Tibial nerve (tissue), 4 donors: ENCODE measurements at regions not wholly inside any gene's neighbourhood (a gene's known extent, or its start where the extent isn't known, plus 50 kb on each side); places are given as distances from the start of the nearest gene placed in this dataset.

ENCODE experiments used
- DNase-seq, 2 donors: peaks; one replicate each; pipeline ENCODE4 v3.0.0-alpha.2; 2019; ENCODE audit warnings: low spot score in 2 of 2
- H3K27ac ChIP-seq, 4 donors: fragments of 200-600 bp; sonication (generic) in 3 of 4; one replicate each; pipeline ENCODE4 v1.5.1; 2017 to 2019; ENCODE audit warnings: mild to moderate bottlenecking in 1 of 4
- H3K27me3 ChIP-seq, 2 donors: fragments of 200-600 bp; sonication (generic) in 1 of 2; one replicate each; pipeline versions ENCODE4 v1.5.1 to v1.6.0; 2017 to 2019
- H3K36me3 ChIP-seq, 3 donors: fragments of 200-600 bp; sonication (generic); one replicate each; pipeline ENCODE4 v1.5.1; 2018 to 2019
- H3K4me1 ChIP-seq, 4 donors: fragments of 200-600 bp; sonication (generic) in 3 of 4; one replicate each; pipeline ENCODE4 v1.5.1; 2017 to 2019
- H3K4me3 ChIP-seq, 4 donors: fragments of 200-600 bp; sonication (generic) in 3 of 4; one replicate each; pipeline ENCODE4 v1.5.1; 2017 to 2019; ENCODE audit warnings: mild to moderate bottlenecking in 1 of 4, moderate library complexity in 1 of 4
- H3K9me3 ChIP-seq, 4 donors: fragments of 200-600 bp; sonication (generic) in 3 of 4; one replicate each; pipeline ENCODE4 v1.5.1; 2017 to 2019
- CTCF ChIP-seq, 5 experiments: fragments of 200-600 bp in 3 of 5; fragments of 450-650 bp in 2 of 5; sonication (generic) in 3 of 5; IDR thresholded peaks; one replicate each; pipeline ENCODE4 v1.5.1; 2016 to 2019; ENCODE audit warnings: antibody characterized with exemption in 5 of 5, mild to moderate bottlenecking in 3 of 5, moderate library complexity in 2 of 5
- EP300 ChIP-seq, 2 donors: sonication (generic); formaldehyde crosslinking; IDR thresholded peaks; one replicate each; pipeline ENCODE4 v1.6.1; 2017; ENCODE audit warnings: antibody characterized with exemption in 2 of 2, mild to moderate bottlenecking in 1 of 2
- POLR2A ChIP-seq, 2 donors: fragments of 450-650 bp; IDR thresholded peaks; one replicate each; pipeline ENCODE4 v1.6.1; 2017; ENCODE audit warnings: antibody characterized with exemption in 2 of 2, mild to moderate bottlenecking in 2 of 2, moderate library complexity in 2 of 2
- WGBS, 2 donors: methylation state at CpG; one replicate each; pipeline ENCODE4 v1.1.5; 2018; 5-methylcytosine and 5-hydroxymethylcytosine counted together

- TF ChIP-seq POLR2A (IDR thresholded peaks at IDR 0.05) (no peak), EP300 (IDR thresholded peaks at IDR 0.05) (no peak), CTCF (IDR thresholded peaks at IDR 0.05) (no peak)
- Histone ChIP-seq H3K4me1 (no peaks in the 10 kb centered on the region), H3K4me3 (no peak overlapping the region), H3K27ac (no peak overlapping the region), H3K27me3 (no peaks in the 10 kb centered on the region), H3K9me3 (peaks cover 0 to 5% (median 0%) of the 10 kb centered on the region in 4 donors), H3K36me3 (no peaks in the 10 kb centered on the region)
- no peak for DNase-seq
- WGBS, 2 donors: 71 to 86% methylated on average over 2 of the region's 2 CpGs
These were observed 417.6 kb upstream of the LINC00305 start for GRCh38 chr18:64566456-64566855.

- Histone ChIP-seq H3K4me1 (no peaks in the 10 kb centered on the region), H3K36me3 (no peaks in the 10 kb centered on the region), H3K9me3 (no peaks in the 10 kb centered on the region), H3K27ac (no peak overlapping the region), H3K4me3 (no peak overlapping the region), H3K27me3 (no peaks in the 10 kb centered on the region)
- DNase-seq: no peak
- TF ChIP-seq EP300 (IDR thresholded peaks at IDR 0.05) (no peak), POLR2A (IDR thresholded peaks at IDR 0.05) (no peak), CTCF (IDR thresholded peaks at IDR 0.05) (no peak)
These were observed 413.8 kb upstream of the LINC00305 start for GRCh38 chr18:64562651-64563050.

- Histone ChIP-seq H3K27ac (no peak overlapping the region), H3K27me3 (no peaks in the 10 kb centered on the region), H3K4me3 (no peak overlapping the region), H3K4me1 (no peaks in the 10 kb centered on the region), H3K9me3 (no peaks in the 10 kb centered on the region), H3K36me3 (no peaks in the 10 kb centered on the region)
- TF ChIP-seq POLR2A (IDR thresholded peaks at IDR 0.05): no peak
- no peak for TF ChIP-seq EP300 (IDR thresholded peaks at IDR 0.05)
- no peak for TF ChIP-seq CTCF (IDR thresholded peaks at IDR 0.05)
- no peak for DNase-seq
- WGBS, 2 donors: 72 to 74% methylated on average over 4 of the region's 4 CpGs
These were observed 397.6 kb upstream of the LINC00305 start for GRCh38 chr18:64546451-64546850.

GRCh38 chr18:64539847-64540246 lies 391.0 kb upstream of the LINC00305 start:
- Histone ChIP-seq H3K27ac (no peak overlapping the region), H3K36me3 (no peaks in the 10 kb centered on the region), H3K9me3 (no peaks in the 10 kb centered on the region), H3K4me3 (no peak overlapping the region), H3K27me3 (no peaks in the 10 kb centered on the region), H3K4me1 (no peaks in the 10 kb centered on the region)
- 23 to 58% methylated on average over 1 of the region's 1 CpG for WGBS, 2 donors
- TF ChIP-seq POLR2A (IDR thresholded peaks at IDR 0.05) (no peak), EP300 (IDR thresholded peaks at IDR 0.05) (no peak), CTCF (IDR thresholded peaks at IDR 0.05) (no peak)
- DNase-seq: no peak

- H3K27me3 ChIP-seq: no peaks in the 10 kb centered on the region
- TF ChIP-seq EP300 (IDR thresholded peaks at IDR 0.05): no peak
- TF ChIP-seq CTCF (IDR thresholded peaks at IDR 0.05): no peak
- TF ChIP-seq POLR2A (IDR thresholded peaks at IDR 0.05): no peak
- no peak for DNase-seq
- H3K27ac ChIP-seq: no peak overlapping the region
- H3K9me3 ChIP-seq: no peaks in the 10 kb centered on the region
- no peak overlapping the region for H3K4me3 ChIP-seq
- 60 to 76% methylated on average over 3 of the region's 3 CpGs for WGBS, 2 donors
- H3K36me3 ChIP-seq: no peaks in the 10 kb centered on the region
- peaks cover 0 to 7% (median 0%) of the 10 kb centered on the region in 4 donors for H3K4me1 ChIP-seq
These were observed 379.8 kb upstream of the LINC00305 start for GRCh38 chr18:64528646-64529045.
